Stimulated activated naive CD4-positive, alpha-beta T cell treated with Interleukin-2 at 50 U/mL for 16 hours (primary cell): ENCODE measurements at regions not wholly inside any gene's neighbourhood (a gene's known extent, or its start where the extent isn't known, plus 50 kb on each side); places are given as distances from the start of the nearest gene placed in this dataset.
"Not testable (repeated sequence)": the region's sequence is repeated elsewhere in the genome, so short reads cannot be mapped to it uniquely, and the experiment has no call there.

Source experiments
- DNase-seq: peaks from one replicate; lab custom pipeline; 2025; lab: John Stamatoyannopoulos, UW

DNA sequence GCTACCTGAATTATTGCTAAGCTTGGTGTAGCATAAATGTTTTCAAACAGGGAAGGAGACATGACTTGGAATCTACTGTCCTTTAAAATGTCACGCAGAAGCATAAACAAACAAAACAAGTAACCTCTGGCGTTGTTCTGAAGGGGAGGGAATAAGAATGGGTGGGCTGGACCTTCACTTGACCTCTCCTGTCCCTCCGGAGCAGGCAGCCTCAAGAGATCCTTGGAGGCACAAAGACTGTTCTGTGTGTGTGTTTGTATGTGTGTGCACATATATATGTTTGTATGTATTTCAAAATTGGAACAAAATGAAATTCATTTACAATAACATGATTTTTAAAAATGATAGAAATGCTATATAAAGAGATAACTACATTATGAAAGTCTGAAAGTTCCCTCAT is 91.3 kb upstream of the DCLK2 start:
- no peak for DNase-seq

DNA sequence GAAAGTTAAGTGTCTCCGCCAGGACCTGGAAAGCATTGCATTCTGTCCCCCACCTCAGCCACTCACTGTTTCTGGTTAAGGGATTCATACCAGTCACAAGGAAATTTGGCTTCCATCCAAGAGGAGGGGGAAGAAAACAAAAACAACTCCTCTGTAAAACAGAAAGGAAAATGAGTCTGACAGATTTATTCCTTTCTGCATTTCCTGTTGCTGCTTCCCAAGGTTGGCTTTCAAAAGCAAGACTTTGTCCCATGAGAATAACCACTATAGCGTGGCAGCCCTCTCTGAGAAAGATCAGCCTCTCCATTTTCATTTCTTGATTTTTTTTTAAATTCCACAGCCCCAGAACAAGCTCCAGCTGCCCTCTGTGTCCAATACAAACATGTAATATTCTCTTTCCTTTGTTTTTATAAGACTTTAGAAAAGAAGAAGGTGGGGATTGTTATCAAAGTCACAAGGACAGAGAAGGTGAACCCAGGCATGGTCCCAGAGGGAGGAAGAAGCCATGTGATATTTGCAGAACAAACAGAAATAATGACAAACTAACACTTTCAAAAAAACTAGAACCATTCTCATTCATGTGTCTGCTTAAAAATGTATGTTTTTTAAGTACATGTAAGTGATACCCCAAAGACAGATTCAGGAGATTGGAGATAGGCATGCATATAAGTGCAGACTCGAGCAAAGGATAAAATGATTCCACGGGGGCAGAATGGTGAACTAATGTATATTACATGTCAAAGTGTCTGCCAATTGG is 90.7 kb upstream of the DCLK2 start:
- no peak for DNase-seq

DNA sequence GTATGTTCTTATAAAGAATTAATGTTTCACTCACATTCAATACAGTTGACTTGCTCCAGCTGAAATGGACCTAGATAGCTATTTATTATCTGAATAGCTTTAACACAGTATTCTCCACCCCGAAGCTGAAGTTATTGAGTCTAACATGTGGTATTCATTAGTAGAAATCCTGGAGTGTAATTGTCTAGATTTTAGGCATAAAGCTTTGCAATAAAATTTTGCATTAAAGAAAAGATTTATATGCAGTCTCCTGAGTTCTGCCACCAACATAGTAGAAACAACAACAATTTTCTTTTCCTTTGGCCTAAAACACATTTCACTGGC is 90.2 kb upstream of the DCLK2 start:
- no peak for DNase-seq

DNA sequence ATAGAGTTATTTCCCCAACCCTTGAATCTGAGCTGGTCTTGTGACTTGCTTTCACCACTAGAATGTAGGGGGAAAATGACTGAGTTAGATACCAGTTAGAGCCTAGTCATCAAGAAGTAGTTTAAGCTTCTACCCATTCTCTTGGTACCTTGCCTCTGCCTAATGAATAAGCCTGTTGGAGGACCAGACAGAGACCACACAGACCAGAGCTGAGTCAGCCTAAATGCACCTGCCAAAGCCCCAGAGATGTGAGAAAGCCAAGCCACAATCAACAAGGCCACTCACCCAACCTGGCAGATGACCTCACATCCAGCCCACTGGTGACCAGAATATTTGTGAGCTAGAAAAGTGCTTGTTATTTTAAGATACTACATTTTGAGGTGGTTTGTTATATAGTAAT is 85.2 kb upstream of the DCLK2 start:
- DNase-seq = no peak

GRCh38 chr4:149995134-149995756 is 83.0 kb upstream of the DCLK2 start:
- no peak for DNase-seq

- DNase-seq = no peak
These were observed 80.3 kb upstream of the DCLK2 start for GRCh38 chr4:149997881-149998421.

- DNase-seq = no peak
These were observed 78.7 kb upstream of the DCLK2 start for GRCh38 chr4:149999485-150000074.

DNA sequence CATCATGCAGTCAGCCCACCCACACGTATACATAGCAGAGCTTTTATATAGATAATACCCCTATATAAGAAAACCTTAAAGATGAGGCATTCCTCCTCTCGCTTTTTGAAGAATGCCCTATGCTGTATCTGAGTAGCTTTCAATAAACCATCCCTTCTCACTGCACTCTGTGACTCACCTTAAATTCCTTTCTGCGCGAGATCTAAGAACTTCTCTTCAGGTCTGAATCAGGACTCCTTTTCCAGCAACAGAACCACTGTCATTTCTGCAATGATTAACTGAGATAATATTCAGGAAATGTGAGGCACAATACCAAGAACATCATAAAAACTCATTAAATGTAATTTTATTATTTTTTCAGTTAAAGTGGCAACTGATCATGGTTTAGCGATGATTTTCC is 76.4 kb upstream of the DCLK2 start:
- DNase-seq = no peak

DNA sequence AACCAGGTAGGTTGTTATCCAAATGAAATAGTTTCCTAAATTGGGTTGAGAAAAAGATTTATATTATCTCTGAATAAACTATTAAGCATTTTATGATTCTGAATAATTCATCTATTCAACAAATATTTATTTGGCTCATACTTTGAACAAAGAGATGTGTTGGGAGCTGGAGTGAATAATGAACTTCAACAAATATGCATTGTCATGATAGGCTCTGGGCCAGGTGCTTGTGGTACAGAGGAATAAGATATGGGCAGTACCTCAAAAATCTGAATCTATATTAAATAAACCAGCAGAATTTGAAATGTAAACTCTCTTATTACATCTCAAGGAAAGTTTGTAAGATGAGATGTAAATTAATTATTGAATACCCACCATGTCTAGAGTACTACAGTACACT is 75.7 kb upstream of the DCLK2 start:
- no peak for DNase-seq

GRCh38 chr4:150004481-150004880 is 73.8 kb upstream of the DCLK2 start:
- DNase-seq = no peak

- no peak for DNase-seq
These were observed 72.7 kb upstream of the DCLK2 start for GRCh38 chr4:150005537-150005936.

DNA sequence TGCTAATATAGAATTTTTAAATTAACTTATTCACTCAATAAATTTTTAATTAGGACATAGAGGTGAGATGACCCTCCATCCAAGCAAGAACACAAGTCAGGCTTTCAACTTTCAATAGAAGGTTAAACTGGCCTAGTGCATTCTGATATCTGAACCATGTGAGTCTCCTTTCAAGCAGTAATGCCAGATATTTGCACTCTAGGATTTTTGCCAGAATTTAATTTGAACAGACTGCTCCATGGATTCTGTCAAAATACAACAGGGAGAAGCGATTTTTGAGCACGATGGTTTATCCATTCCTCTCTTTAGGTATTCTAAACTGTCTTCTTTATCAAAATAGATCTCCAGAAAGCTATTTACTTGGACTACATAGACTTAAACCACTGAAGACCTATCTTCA is 72.0 kb upstream of the DCLK2 start:
- DNase-seq = no peak

DNA sequence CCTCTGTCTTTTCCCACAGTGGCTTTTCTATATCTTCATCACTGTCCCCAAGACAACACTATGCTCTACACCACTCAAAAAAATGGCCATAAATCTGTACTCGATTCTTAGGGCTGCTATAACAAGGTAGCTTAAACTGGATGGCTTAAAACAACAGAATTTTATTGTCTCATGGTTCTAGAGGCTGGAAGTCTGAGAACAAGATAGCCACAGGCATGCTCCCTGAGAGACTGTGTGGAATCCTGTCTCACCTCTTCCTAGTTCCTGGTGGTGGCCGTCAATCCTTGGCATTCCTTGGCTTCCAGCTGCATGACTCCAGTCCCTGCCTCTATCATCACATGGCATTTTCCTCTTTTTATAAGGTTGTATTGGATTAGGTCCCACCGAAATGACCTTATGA is 70.7 kb upstream of the DCLK2 start:
- DNase-seq = no peak

- no peak for DNase-seq
These were observed 69.7 kb upstream of the DCLK2 start for GRCh38 chr4:150008546-150008945.

GRCh38 chr4:150009533-150009932 is 68.7 kb upstream of the DCLK2 start:
- no peak for DNase-seq

DNA sequence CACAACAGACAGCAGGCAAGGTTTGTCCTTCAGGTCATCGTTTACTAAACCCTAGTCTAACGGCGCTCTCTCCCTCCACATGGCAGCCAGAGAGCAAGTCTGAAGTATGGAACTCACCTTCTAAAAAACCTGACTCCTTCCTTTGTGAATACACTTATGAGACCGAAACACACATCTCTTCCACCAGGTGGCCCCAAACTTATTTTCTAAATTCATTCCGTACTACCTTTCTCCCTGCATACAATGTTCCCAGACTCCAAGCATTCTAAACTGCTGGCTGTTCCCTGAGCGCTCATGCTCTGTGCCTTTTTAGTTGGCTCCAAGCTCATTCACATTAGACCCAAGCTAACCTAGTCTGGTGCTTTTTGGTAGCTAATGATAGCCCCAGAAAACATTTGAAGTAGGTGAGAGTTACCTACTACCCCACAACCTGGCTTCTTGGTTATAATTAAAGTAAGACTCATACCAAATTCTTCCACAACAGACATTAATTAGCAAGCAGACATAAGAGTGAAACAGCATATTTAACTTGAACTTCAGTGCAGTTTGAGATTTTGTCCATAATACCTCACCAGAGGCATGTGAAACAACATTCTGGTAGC is 67.6 kb upstream of the DCLK2 start:
- no peak for DNase-seq

GRCh38 chr4:150012851-150013360 is 65.3 kb upstream of the DCLK2 start:
- DNase-seq = no peak

DNA sequence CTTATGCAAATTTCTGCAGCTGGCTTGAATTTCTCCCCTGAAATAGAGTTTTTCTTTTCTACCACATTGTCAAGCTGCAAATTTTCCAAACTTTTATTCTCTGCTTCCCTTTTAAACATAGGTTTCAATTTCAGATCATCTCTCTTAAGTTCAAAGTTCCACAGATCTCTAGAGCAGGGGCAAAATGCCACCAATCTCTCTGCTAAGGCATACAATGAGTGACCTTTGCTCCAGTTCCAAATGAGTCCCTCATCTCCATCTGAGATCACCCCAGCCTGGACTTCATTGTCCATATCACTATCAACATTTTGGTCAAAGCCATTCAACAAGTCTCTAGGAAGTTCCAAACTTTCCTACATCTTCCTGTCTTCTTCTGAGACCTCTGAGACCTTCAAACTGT is 62.3 kb upstream of the DCLK2 start:
- DNase-seq = not testable (repeated sequence)

DNA sequence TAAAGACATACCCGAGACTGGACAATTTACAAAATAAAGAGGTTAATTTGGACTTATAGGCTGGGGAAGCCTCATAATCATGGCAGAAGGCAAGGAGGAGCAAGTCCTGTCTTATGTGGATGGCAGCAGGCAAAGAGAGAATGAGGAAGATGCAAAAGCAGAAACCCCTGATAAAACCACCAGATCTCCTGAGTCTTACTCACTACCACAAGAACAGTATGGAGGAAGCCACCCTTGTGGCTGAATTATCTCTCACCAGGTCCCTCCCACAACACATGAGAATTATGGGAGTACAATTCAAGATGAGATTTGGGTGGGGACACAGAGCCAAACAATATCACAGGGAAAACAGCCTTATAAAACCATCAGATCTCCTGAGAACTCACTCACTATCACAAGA is 61.6 kb upstream of the DCLK2 start:
- not testable (repeated sequence) for DNase-seq

- DNase-seq = no peak
These were observed 60.0 kb upstream of the DCLK2 start for GRCh38 chr4:150018257-150018656.

DNA sequence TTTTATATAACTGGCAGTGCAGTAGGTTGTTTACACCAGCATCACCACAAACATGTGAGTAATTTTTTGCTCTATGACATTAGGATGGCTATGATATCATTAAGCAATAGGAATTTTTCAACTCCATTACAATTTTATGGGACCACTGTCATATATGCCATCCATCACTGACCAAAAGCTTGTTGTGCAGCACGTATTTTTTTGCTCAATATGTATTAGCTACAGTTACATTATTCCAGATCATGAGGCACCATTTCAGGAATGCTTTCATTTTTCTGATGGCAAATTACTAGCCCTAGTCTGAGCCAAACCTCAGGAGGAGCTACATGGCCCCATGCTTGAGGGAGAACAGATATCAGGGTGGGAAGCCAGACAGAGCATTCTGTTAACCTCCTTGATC is 56.8 kb upstream of the DCLK2 start:
- DNase-seq = no peak

DNA sequence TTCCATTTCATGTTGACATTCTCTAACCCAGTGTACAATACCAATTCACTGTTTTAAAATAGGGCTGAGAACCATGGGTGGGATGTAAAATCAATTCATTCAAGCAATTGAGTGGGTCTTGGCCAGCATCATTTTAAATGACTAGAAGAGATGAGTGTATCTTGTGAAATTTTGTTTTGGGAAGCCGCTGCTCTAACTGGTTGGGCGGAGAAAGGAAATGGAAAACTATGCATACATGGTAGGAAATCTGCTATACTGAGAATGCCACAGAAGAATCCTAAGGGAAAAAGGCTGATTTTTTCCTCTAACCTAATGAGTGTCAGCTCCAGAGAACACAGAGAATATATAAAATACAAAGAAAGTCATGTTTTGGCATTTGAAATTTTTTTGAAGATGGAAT is 54.8 kb upstream of the DCLK2 start:
- DNase-seq = no peak

DNA sequence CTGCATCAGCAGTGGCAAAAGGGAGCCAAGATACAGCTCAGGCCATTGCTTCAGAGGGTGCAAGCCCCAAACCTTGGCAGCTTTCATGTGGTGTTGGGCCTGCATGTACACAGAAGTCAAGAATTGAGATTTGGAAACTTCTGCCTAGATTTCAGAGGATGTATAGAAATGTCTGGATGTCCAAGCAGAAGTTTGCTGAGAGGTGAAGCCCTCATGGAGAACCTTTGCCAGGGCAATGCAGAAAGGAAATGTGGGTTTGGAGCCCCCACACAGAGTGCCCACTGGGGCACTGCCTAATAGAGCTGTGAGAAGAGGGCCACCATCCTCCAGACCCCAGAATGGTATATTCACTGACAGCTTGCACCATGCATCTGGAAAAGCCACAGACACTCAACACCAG is 51.3 kb upstream of the DCLK2 start:
- DNase-seq = not testable (repeated sequence)
